OCI-LY7 (cell line): ENCODE measurements at regions not wholly inside any gene's neighbourhood (a gene's known extent, or its start where the extent isn't known, plus 50 kb on each side); places are given as distances from the start of the nearest gene placed in this dataset.
"Not testable (repeated sequence)": the region's sequence is repeated elsewhere in the genome, so short reads cannot be mapped to it uniquely, and the experiment has no call there.

Source experiments
- BruUV-seq: library from RNA; stranded (reverse); fragments of 400-500 nt; replicated peaks from 2 replicates; lab custom pipeline; 2021; lab: Mats Ljungman, UMichigan
- CTCF ChIA-PET: fragments of 300-600 bp; sonication (Branson Sonifier 250); formaldehyde crosslinking; loops from one replicate; lab custom pipeline; 2022; ENCODE audit warnings: antibody characterized with exemption; ENCODE audit not compliant: unreplicated experiment; lab: Charles Lee
- POLR2A ChIA-PET: fragments of 300-600 bp; sonication (Branson Sonifier 250); formaldehyde crosslinking; loops from one replicate; lab custom pipeline; 2022; ENCODE audit warnings: antibody characterized with exemption; lab: Charles Lee
- DNase-seq: peaks from one replicate; pipeline ENCODE4 v3.0.0-alpha.2; 2015; ENCODE audit warnings: low spot score
- H2AFZ ChIP-seq: fragments of 200-600 bp; sonication (generic), shearing (Covaris generic); 2 replicates; pipeline ENCODE4 v1.6.1; 2014; ENCODE audit warnings: mild to moderate bottlenecking, antibody characterized with exemption, low read length, moderate library complexity
- H3K27ac ChIP-seq: fragments of 200-600 bp; sonication (generic); 2 replicates; pipeline ENCODE4 v1.5.1; 2014; ENCODE audit warnings: mixed run types, low read depth, mild to moderate bottlenecking, moderate library complexity, low read length, inconsistent platforms; ENCODE audit not compliant: poor library complexity, severe bottlenecking
- H3K36me3 ChIP-seq: fragments of 200-600 bp; sonication (generic); 2 replicates; pipeline ENCODE4 v1.6.1; 2014; ENCODE audit warnings: mild to moderate bottlenecking, antibody characterized with exemption, low read length, moderate library complexity, mixed read lengths; ENCODE audit not compliant: insufficient read depth
- H3K4me1 ChIP-seq: fragments of 200-600 bp; sonication (generic); 2 replicates; pipeline ENCODE4 v1.5.1; 2014; ENCODE audit warnings: mild to moderate bottlenecking, low read length; ENCODE audit not compliant: insufficient read depth, poor library complexity, severe bottlenecking
- H3K4me2 ChIP-seq: fragments of 200-600 bp; sonication (generic); 2 replicates; pipeline ENCODE4 v1.6.1; 2014; ENCODE audit warnings: mild to moderate bottlenecking, low read length
- H3K4me3 ChIP-seq: fragments of 200-600 bp; sonication (generic); 2 replicates; pipeline ENCODE4 v1.5.1; 2014; ENCODE audit warnings: mild to moderate bottlenecking, low read depth, low read length; ENCODE audit not compliant: poor library complexity, severe bottlenecking
- H3K79me2 ChIP-seq: fragments of 200-600 bp; sonication (generic); 2 replicates; pipeline ENCODE4 v1.6.1; 2016; ENCODE audit warnings: low read depth, mild to moderate bottlenecking, low read length, moderate library complexity, mixed read lengths; ENCODE audit not compliant: insufficient read depth
- H3K9me2 ChIP-seq: fragments of 200-600 bp; sonication (generic); 2 replicates; pipeline ENCODE4 v1.6.1; 2016; ENCODE audit warnings: mild to moderate bottlenecking, low read length, mixed read lengths; ENCODE audit not compliant: insufficient read depth
- H3K9me3 ChIP-seq: fragments of 200-600 bp; sonication (generic); 2 replicates; pipeline ENCODE4 v1.6.1; 2014; ENCODE audit warnings: mild to moderate bottlenecking, mixed run types, low read length, mixed read lengths
- H4K20me1 ChIP-seq: fragments of 200-600 bp; sonication (generic); 2 replicates; pipeline ENCODE4 v1.6.1; 2014; ENCODE audit warnings: mild to moderate bottlenecking, antibody characterized with exemption, low read length, moderate library complexity, mixed read lengths; ENCODE audit not compliant: insufficient read depth
- CTCF ChIP-seq: fragments of 200-600 bp; sonication (generic); conservative IDR thresholded peaks from 2 replicates; pipeline ENCODE4 v1.5.1; 2014; ENCODE audit warnings: mild to moderate bottlenecking, antibody characterized with exemption, low read length, moderate library complexity, mixed read lengths
- EZH2phosphoT487 ChIP-seq: fragments of 200-600 bp; sonication (generic); IDR thresholded peaks from 2 replicates; pipeline ENCODE4 v1.6.1; 2018; ENCODE audit warnings: low read depth, borderline replicate concordance, mild to moderate bottlenecking, mixed run types, antibody characterized with exemption, low read length, moderate library complexity, mixed read lengths
- intact Hi-C: fragments of 100-400 bp; cut with micrococcal nuclease; formaldehyde crosslinking; loops from one replicate; pipeline ENCODE4 v1.10.0; 2022; ENCODE audit not compliant: unreplicated experiment

- H3K4me3 ChIP-seq, result no peak overlapping the region
- DNase-seq, result no peak
- H3K9me3 ChIP-seq, result no peaks in the 10 kb centered on the region
- no peaks in the 10 kb centered on the region for H3K79me2 ChIP-seq
- no peak overlapping the region for H2AFZ ChIP-seq
- intact Hi-C loops, result no loop called here
- H4K20me1 ChIP-seq, result no peaks in the 10 kb centered on the region
- H3K4me1 ChIP-seq, result no peaks in the 10 kb centered on the region
- no peak overlapping the region for H3K4me2 ChIP-seq
- no peaks in the 10 kb centered on the region for H3K9me2 ChIP-seq
- BruUV-seq, result no TSS peak
- no peak overlapping the region for H3K27ac ChIP-seq
- CTCF ChIA-PET, result no interaction called here
- POLR2A ChIA-PET, result no interaction called here
- peaks cover 78% of the 10 kb centered on the region for H3K36me3 ChIP-seq
- TF ChIP-seq CTCF, result no peak
- no peak for TF ChIP-seq EZH2phosphoT487
Measured at GRCh38 chr2:10196948-10197696, 74.6 kb downstream of the RRM2 start.

DNA sequence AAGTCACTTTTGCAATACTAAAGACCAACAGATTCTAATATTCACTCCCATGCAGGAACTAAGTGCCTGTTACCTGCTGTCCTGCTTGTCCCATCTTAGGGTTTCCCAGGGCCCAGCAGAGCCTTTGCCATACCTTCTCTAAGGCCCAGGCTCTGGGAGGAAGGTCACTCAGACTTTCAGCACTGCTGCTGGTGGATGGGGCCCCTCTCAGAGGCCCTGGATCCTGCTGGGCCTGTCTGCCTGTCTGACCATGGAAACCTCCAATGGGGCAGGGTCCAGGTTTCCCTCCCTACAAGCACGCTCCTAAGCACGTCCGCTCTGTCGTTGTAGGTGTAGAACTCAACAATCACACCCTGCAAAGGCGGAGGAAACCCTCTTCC is 75.1 kb downstream of the RRM2 start:
- Histone ChIP-seq H3K36me3 (peaks cover 84% of the 10 kb centered on the region), H3K4me2 (no peak overlapping the region), H3K9me2 (no peaks in the 10 kb centered on the region), H3K4me1 (no peaks in the 10 kb centered on the region), H3K79me2 (no peaks in the 10 kb centered on the region), H2AFZ (no peak overlapping the region), H3K9me3 (no peaks in the 10 kb centered on the region), H3K27ac (no peak overlapping the region), H3K4me3 (no peak overlapping the region), H4K20me1 (no peaks in the 10 kb centered on the region)
- no peak for TF ChIP-seq CTCF
- TF ChIP-seq EZH2phosphoT487, result no peak
- ChIA-PET CTCF (no interaction called here), POLR2A (no interaction called here)
- intact Hi-C loops, result no loop called here
- DNase-seq, result no peak
- BruUV-seq, result no TSS peak

DNA sequence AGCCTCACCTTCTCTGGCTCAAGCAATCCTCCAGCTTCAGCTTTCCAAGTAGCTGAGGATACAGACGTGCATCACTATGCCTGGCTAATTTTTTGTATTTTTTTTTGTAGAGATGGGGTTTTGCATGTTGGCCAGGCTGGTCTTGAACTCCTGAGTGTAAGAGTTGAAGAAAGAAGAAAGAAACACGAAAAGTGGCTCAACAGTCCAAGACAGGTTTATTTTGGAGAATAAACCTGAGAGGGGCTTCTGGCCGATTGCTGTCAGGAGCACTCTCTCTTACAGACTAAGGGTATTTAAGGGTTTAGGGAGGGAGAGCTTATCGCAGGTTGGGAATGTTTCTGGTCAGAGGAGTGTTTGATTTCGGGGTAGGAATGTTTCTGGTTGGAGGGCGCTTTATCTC is 75.9 kb downstream of the RRM2 start:
- H3K27ac ChIP-seq, intact Hi-C loops, H3K4me1 ChIP-seq, H3K4me2 ChIP-seq, H3K9me2 ChIP-seq, H3K4me3 ChIP-seq, H3K79me2 ChIP-seq, CTCF ChIA-PET, BruUV-seq, DNase-seq, H4K20me1 ChIP-seq, H2AFZ ChIP-seq, H3K9me3 ChIP-seq: not testable (repeated sequence)
- POLR2A ChIA-PET, result interaction anchor here (0.6 to 0.7 kb wide), 2 partner anchors 41 to 184 kb away, joined by 3 to 5 read pairs; no protein-coding TSS in a partner anchor
- H3K36me3 ChIP-seq, result peaks cover 87% of the 10 kb centered on the region
